Left forelimb (tissue), 1 donor: ENCODE measurements at regions not wholly inside any gene's neighbourhood (a gene's known extent, or its start where the extent isn't known, plus 50 kb on each side); places are given as distances from the start of the nearest gene placed in this dataset.

Experiments used
- DNase-seq: peaks from one replicate; pipeline ENCODE4 v3.0.0-alpha.2; 2018; ENCODE audit warnings: low spot score

DNA sequence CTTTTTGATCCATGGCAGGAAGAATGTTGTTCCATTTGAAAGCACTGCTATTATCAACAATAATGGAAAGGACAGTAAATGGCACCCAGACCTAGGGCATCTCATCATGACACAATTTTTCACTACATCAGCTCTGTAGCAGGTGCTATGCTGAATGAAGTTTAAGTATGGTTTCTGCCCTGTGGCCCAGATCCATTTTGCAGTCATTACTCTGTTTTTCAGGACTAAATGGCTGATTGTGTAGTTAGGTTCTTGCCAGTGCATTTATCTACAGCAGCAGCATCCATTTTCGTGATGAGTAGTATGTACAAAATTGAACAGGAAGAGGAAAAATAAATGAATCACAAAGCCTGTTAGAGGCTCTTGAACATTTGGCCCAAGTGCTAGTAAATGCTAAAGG, 270.5 kb upstream of the CD180 start:
- DNase-seq = no peak

- DNase-seq = no peak
These were observed 269.1 kb upstream of the CD180 start for GRCh38 chr5:67465537-67466207.

GRCh38 chr5:67462147-67462546, 265.5 kb upstream of the CD180 start:
- no peak for DNase-seq

DNA sequence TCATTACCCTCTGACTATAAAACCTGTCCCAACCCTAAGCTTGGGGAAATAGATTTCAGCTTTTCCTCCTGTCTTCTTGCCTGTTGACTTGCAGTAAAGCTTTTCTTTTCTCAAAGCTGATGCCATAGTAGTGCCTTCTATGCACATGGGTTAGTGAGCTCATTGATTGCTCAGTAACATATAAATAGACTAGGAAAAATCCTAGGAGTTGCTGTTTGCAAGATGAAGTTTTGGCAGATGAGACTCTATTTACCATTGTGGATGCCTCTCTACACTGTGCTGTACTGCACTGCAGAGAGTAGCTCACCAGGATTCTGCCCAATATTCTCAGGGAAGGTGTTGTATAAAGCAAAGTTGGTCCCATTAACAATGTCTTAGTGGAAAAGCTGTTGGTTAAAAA, 262.7 kb upstream of the CD180 start:
- DNase-seq = no peak

- DNase-seq = no peak
These were observed 259.4 kb upstream of the CD180 start for GRCh38 chr5:67455970-67456369.

DNA sequence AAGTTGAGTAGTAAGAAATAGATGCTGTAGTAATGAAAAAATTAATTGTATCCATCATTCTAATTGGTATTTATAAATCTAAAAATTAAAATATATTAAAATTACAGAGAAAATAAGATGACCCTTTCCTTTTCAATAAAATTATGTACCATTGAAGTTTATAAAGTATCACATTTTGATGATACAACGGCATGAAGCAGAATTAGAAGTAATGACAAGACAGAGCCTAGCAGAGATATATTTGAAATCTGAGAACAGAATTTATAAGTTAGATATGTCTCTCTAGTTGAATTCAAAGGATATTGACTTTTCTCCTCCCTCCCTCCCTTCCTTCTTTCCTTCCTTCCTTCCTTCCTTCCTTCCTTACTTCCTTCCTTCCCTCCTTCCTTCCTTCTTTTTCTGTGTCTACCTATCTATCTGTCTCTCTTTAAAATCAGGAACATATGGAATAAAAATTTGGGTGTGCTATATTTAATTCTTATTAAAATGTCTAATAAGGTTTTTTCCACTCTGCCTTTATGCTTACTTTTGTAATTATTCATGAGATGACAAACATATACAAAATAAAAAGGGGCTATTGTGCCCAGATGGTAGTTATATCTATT, 258.5 kb upstream of the CD180 start:
- DNase-seq = no peak

DNA sequence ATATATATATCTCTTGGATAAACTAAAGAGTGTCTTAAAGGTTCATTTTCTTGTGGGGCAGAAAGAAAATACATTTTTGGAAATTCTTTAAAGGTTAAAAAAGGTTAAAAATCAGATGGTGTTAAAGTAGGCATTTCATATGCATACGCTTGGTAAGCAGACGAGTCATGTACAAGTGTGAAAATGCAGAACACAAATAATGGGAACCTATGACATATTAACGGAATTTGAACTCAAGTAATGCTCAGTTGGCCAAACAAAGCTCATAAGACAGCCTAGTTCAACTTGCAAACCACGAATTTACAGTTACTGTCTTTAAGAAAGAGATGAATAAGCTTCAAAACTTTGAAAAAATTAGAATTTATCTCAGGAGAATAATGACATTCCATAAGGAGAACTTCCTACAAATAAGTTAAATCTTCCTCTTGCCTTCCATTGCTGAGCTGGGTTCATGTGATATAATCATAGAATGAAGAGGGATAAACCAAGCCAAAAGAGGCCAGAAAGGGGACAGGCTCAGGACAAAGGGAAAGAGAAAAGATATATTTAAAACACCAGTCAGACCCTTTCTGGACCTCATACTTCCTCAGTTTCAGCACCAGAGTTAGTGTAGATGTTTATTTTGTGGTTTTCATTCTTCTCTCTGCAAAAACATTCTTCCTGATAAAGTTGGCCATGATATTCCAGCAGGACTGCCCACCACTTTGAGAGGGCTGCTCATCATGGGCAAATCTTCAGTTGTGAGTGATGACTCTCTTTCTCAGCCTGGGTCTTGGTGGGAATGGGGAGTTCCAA, 256.7 kb upstream of the CD180 start:
- no peak for DNase-seq

DNA sequence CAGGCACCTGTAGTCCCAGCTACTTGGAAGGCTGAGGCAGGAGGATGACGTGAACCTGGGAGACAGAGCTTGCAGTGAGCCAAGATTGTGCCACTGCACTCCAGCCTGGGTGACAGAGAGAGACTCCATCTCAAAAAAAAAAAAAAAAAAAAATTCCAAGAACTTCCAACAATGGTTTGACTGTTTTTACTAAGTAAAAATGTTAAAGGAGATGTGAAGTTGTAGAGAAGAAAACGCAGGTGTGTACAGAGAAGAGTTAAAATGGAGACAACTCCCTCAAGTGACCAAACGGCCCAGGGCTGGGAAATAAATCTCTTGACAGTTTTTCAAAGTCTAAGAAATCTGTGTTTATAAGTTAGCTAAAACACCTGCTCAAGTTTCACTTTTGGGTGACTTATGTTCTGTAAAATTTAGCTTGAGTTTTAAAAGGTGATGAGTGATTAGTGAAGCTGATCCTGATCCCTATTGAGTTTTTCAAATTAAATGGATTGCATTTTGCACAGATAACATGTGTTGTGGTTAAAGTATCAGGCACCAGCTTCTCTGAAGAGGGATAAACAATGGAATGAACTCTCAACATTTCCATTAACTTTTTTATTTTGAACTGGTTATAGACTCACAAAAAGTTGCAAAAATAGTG, 255.2 kb upstream of the CD180 start:
- DNase-seq = no peak

- no peak for DNase-seq
These were observed 251.1 kb upstream of the CD180 start for GRCh38 chr5:67447732-67448131.

- no peak for DNase-seq
These were observed 241.6 kb upstream of the CD180 start for GRCh38 chr5:67437905-67438845.

GRCh38 chr5:67435032-67435431, 238.4 kb upstream of the CD180 start:
- no peak for DNase-seq

GRCh38 chr5:67434466-67434865, 237.9 kb upstream of the CD180 start:
- no peak for DNase-seq

DNA sequence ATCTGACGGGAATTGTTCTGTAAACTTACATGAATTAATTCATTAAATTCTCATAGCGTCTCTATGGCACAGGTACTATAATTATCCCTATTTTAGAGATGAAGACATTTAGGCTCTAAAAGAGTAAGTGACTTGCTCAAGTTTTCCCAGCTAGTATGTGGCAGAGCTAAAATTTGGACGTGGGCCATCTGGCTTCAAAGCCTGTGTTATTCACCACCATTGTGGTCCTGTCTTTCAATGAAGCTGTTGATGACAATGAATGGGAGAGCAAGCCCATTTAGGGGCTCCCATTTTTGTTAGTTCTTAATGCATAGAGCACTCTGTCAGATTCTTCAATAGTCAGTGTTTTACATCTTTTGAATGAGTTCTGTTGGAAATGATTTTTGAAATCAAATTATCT, 236.0 kb upstream of the CD180 start:
- DNase-seq = no peak

GRCh38 chr5:67431191-67431590, 234.6 kb upstream of the CD180 start:
- DNase-seq = no peak

GRCh38 chr5:67427850-67428298, 231.3 kb upstream of the CD180 start:
- DNase-seq = no peak

- no peak for DNase-seq
These were observed 230.6 kb upstream of the CD180 start for GRCh38 chr5:67426961-67427849.

DNA sequence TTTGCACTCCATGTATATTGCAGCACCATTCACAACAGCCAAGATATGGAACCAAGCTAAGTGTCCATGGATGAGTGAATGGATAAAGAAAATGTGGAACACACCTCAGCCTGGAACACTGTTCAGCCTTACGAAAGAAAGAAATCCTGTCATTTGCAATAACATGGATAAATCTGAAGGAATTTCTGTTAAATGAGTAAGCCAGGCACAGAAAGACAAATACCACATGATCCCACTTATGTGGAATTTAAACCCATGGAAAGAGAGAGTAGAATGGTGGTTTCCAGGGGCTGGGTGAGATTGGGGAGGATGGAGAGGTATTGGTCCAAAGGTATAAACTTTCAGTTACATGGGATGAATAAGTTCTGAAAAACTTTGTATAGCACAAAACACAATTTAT, 228.9 kb upstream of the CD180 start:
- DNase-seq = no peak

- DNase-seq = no peak
These were observed 221.2 kb upstream of the CD180 start for GRCh38 chr5:67417839-67418238.

DNA sequence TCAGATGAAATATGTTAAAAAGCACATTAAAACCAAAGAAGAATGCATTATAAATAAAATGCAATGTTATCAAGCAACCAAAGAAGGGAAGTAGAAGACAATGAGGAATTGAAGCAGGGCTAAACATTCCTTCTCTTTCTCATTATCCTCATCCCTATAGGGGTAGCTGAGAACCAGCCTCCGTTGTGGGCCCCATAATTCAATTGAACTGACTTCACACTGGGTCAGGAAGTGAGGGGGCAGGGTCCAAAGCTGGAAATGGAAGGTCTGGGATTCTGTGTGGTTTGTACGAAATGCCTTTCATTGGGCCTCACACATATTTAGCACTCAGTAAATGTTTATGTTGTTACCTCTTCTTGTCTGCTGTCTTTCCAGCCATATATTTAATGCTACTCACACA, 220.4 kb upstream of the CD180 start:
- no peak for DNase-seq

GRCh38 chr5:67416133-67416937, 219.7 kb upstream of the CD180 start:
- no peak for DNase-seq
